H1 (cell line): ENCODE measurements at regions not wholly inside any gene's neighbourhood (a gene's known extent, or its start where the extent isn't known, plus 50 kb on each side); places are given as distances from the start of the nearest gene placed in this dataset.

ENCODE experiments used
- GTF2F1 ChIP-seq: IDR thresholded peaks from 2 replicates; pipeline ENCODE4 v1.6.1; 2012; ENCODE audit warnings: low read depth, low read length, improper control_type of control experiment, borderline replicate concordance
- KDM5A ChIP-seq: fragments of 200-600 bp; IDR thresholded peaks from 2 replicates; pipeline ENCODE4 v1.7.1; 2012; ENCODE audit warnings: mild to moderate bottlenecking, low read length, inconsistent platforms, mixed read lengths
- POLR2A ChIP-seq, 2 experiments: IDR thresholded peaks; 1 replicate in 1 of 2; 2 replicates in 1 of 2; pipeline ENCODE4 v1.6.1; 2011; ENCODE audit warnings: low read depth in 2 of 2, low read length in 2 of 2, mild to moderate bottlenecking in 2 of 2; ENCODE audit errors: control extremely low read depth in 1 of 2
- SIN3A ChIP-seq, 2 experiments: IDR thresholded peaks in 1 of 2; conservative IDR thresholded peaks in 1 of 2; 2 replicates each; pipeline ENCODE4 v1.6.1; 2011 to 2012; ENCODE audit warnings: low read length in 2 of 2, improper control_type of control experiment in 1 of 2, low read depth in 1 of 2, mild to moderate bottlenecking in 1 of 2
- TF ChIP-seq, protein P1 (sequence below): fragments of 300-600 bp; sonication (generic); IDR thresholded peaks from 2 replicates; pipeline ENCODE4 v1.7.1; 2012; ENCODE audit warnings: low read length, moderate library complexity, mild to moderate bottlenecking, inconsistent platforms; ENCODE audit not compliant: insufficient replicate concordance

DNA sequence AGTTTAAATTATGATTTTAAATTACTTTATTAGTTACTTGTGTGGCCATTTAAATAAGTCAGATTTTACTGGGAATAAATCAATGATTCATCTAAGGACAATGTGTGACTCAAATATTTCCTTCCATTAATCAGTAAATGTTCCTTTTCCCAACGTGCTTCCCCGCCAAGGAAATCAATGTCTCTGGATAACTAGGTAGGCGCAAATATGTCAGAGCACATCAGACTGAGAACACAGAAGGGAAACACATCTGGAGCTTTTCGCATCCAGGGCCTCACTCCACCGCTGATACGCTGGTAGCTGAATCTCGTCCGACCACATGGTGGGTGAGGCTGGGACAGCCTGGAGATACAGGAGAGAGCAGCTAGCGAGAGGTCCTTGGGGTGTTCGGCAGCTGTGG is 56.4 kb upstream of the RPS6KA2 start (continued):
- TF ChIP-seq GTF2F1 = no peak
- no peak for TF ChIP-seq KDM5A
- no peak for TF ChIP-seq POLR2A (IDR thresholded peaks at IDR 0.05; ENCODE audit: control extremely low read depth in 1 of 2, low read depth in 2 of 2, low read length in 2 of 2)
- no peak for TF ChIP-seq SIN3A (conservative IDR thresholded peaks at IDR 0.05 in 1 of 2, IDR thresholded peaks at IDR 0.05 in 1 of 2; ENCODE audit: low read depth in 1 of 2, low read length in 2 of 2)
- TF ChIP-seq, protein P1, sequence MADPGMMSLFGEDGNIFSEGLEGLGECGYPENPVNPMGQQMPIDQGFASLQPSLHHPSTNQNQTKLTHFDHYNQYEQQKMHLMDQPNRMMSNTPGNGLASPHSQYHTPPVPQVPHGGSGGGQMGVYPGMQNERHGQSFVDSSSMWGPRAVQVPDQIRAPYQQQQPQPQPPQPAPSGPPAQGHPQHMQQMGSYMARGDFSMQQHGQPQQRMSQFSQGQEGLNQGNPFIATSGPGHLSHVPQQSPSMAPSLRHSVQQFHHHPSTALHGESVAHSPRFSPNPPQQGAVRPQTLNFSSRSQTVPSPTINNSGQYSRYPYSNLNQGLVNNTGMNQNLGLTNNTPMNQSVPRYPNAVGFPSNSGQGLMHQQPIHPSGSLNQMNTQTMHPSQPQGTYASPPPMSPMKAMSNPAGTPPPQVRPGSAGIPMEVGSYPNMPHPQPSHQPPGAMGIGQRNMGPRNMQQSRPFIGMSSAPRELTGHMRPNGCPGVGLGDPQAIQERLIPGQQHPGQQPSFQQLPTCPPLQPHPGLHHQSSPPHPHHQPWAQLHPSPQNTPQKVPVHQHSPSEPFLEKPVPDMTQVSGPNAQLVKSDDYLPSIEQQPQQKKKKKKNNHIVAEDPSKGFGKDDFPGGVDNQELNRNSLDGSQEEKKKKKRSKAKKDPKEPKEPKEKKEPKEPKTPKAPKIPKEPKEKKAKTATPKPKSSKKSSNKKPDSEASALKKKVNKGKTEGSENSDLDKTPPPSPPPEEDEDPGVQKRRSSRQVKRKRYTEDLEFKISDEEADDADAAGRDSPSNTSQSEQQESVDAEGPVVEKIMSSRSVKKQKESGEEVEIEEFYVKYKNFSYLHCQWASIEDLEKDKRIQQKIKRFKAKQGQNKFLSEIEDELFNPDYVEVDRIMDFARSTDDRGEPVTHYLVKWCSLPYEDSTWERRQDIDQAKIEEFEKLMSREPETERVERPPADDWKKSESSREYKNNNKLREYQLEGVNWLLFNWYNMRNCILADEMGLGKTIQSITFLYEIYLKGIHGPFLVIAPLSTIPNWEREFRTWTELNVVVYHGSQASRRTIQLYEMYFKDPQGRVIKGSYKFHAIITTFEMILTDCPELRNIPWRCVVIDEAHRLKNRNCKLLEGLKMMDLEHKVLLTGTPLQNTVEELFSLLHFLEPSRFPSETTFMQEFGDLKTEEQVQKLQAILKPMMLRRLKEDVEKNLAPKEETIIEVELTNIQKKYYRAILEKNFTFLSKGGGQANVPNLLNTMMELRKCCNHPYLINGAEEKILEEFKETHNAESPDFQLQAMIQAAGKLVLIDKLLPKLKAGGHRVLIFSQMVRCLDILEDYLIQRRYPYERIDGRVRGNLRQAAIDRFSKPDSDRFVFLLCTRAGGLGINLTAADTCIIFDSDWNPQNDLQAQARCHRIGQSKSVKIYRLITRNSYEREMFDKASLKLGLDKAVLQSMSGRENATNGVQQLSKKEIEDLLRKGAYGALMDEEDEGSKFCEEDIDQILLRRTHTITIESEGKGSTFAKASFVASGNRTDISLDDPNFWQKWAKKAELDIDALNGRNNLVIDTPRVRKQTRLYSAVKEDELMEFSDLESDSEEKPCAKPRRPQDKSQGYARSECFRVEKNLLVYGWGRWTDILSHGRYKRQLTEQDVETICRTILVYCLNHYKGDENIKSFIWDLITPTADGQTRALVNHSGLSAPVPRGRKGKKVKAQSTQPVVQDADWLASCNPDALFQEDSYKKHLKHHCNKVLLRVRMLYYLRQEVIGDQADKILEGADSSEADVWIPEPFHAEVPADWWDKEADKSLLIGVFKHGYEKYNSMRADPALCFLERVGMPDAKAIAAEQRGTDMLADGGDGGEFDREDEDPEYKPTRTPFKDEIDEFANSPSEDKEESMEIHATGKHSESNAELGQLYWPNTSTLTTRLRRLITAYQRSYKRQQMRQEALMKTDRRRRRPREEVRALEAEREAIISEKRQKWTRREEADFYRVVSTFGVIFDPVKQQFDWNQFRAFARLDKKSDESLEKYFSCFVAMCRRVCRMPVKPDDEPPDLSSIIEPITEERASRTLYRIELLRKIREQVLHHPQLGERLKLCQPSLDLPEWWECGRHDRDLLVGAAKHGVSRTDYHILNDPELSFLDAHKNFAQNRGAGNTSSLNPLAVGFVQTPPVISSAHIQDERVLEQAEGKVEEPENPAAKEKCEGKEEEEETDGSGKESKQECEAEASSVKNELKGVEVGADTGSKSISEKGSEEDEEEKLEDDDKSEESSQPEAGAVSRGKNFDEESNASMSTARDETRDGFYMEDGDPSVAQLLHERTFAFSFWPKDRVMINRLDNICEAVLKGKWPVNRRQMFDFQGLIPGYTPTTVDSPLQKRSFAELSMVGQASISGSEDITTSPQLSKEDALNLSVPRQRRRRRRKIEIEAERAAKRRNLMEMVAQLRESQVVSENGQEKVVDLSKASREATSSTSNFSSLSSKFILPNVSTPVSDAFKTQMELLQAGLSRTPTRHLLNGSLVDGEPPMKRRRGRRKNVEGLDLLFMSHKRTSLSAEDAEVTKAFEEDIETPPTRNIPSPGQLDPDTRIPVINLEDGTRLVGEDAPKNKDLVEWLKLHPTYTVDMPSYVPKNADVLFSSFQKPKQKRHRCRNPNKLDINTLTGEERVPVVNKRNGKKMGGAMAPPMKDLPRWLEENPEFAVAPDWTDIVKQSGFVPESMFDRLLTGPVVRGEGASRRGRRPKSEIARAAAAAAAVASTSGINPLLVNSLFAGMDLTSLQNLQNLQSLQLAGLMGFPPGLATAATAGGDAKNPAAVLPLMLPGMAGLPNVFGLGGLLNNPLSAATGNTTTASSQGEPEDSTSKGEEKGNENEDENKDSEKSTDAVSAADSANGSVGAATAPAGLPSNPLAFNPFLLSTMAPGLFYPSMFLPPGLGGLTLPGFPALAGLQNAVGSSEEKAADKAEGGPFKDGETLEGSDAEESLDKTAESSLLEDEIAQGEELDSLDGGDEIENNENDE = no peak
